ENCODE measurements at regions not wholly inside any gene's neighbourhood (a gene's known extent, or its start where the extent isn't known, plus 50 kb on each side); places are given as distances from the start of the nearest gene placed in this dataset.

GRCh38 chr11:8839306-8839956, 71.6 kb upstream of the AKIP1 start:
- Histone ChIP-seq H3K27me3 (ENCODE audit: insufficient read depth, poor library complexity, severe bottlenecking) (no peaks in the 10 kb centered on the region), H3K4me3 (replicated peaks; ENCODE audit: insufficient read depth, low read length) (no peak overlapping the region), H3K27ac (replicated peaks) (no peak overlapping the region)
- no peak for DNase-seq (ENCODE audit: low read depth in 1 of 2, low spot score in 1 of 2)
- TF ChIP-seq GABPA (IDR thresholded peaks at IDR 0.05; ENCODE audit: low read depth) (no peak), REST (IDR thresholded peaks at IDR 0.05; ENCODE audit: insufficient replicate concordance, low read depth) (no peak), CTCF (IDR thresholded peaks at IDR 0.05; ENCODE audit: insufficient read depth, low read length) (no peak), SPI1 (IDR thresholded peaks at IDR 0.05; ENCODE audit: borderline replicate concordance, low read depth) (no peak), POLR2AphosphoS5 (IDR thresholded peaks at IDR 0.05; ENCODE audit: low read depth) (no peak)

- TF ChIP-seq POLR2AphosphoS5 (IDR thresholded peaks at IDR 0.05; ENCODE audit: low read depth): no peak
- no peak for TF ChIP-seq REST (IDR thresholded peaks at IDR 0.05; ENCODE audit: insufficient replicate concordance, low read depth)
- TF ChIP-seq SPI1 (IDR thresholded peaks at IDR 0.05; ENCODE audit: borderline replicate concordance, low read depth): no peak
- no peak for TF ChIP-seq GABPA (IDR thresholded peaks at IDR 0.05; ENCODE audit: low read depth)
- H3K4me3 ChIP-seq (replicated peaks; ENCODE audit: insufficient read depth, low read length): no peak overlapping the region
- no peak for DNase-seq (ENCODE audit: low read depth in 1 of 2, low spot score in 1 of 2)
- no peaks in the 10 kb centered on the region for H3K27me3 ChIP-seq (ENCODE audit: insufficient read depth, poor library complexity, severe bottlenecking)
- H3K27ac ChIP-seq (replicated peaks): no peak overlapping the region
Observed at GRCh38 chr11:8839957-8840945, 70.7 kb upstream of the AKIP1 start.

GRCh38 chr11:8841899-8842298, 69.1 kb upstream of the AKIP1 start:
- DNase-seq (ENCODE audit: low read depth in 1 of 2, low spot score in 1 of 2): no peak
- H3K27ac ChIP-seq (replicated peaks): no peak overlapping the region
- TF ChIP-seq POLR2AphosphoS5 (IDR thresholded peaks at IDR 0.05; ENCODE audit: low read depth): no peak
- TF ChIP-seq REST (IDR thresholded peaks at IDR 0.05; ENCODE audit: insufficient replicate concordance, low read depth): no peak
- no peak for TF ChIP-seq CTCF (IDR thresholded peaks at IDR 0.05; ENCODE audit: insufficient read depth, low read length)
- TF ChIP-seq GABPA (IDR thresholded peaks at IDR 0.05; ENCODE audit: low read depth): no peak
- no peak for TF ChIP-seq SPI1 (IDR thresholded peaks at IDR 0.05; ENCODE audit: borderline replicate concordance, low read depth)
- H3K27me3 ChIP-seq (ENCODE audit: insufficient read depth, poor library complexity, severe bottlenecking): no peaks in the 10 kb centered on the region
- no peak overlapping the region for H3K4me3 ChIP-seq (replicated peaks; ENCODE audit: insufficient read depth, low read length)

Data from HL-60 (cell line).